SKM-1 treated with dmso at 0.1 percent for 144 hours (cell line): ENCODE measurements at regions not wholly inside any gene's neighbourhood (a gene's known extent, or its start where the extent isn't known, plus 50 kb on each side); places are given as distances from the start of the nearest gene placed in this dataset.

Experiments used
- DNase-seq: peaks from one replicate; lab custom pipeline; 2025; ENCODE audit not compliant: unreplicated experiment; lab: John Stamatoyannopoulos, UW

DNA sequence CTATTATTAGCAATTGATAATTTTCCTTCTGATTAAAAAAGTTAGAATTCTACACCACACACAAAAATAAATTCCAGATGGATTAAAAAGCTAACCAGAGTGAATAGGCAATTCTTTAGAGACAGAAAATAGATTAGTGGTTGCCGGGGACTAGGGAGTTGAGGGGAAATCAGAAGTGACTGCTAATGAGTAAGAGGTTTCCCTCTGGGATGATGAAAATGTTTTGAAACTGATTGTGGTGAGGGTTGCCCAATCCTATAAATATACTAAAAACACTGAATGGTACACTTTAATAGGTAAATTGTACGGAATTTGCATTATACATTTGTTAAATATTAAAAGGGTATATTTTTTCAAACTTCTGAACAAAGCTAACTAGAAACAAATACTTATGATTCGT, 214.9 kb downstream of the GPAM start:
- no peak for DNase-seq

- no peak for DNase-seq
These were observed 213.5 kb downstream of the GPAM start for GRCh38 chr10:111970111-111970510.

GRCh38 chr10:111972109-111972508, 211.5 kb downstream of the GPAM start:
- DNase-seq, result no peak

- no peak for DNase-seq
These were observed 210.3 kb downstream of the GPAM start for GRCh38 chr10:111973306-111973705.

- no peak for DNase-seq
These were observed 209.7 kb downstream of the GPAM start for GRCh38 chr10:111973826-111974225.

- DNase-seq, result no peak
These were observed 209.2 kb downstream of the GPAM start for GRCh38 chr10:111974325-111974724.

- DNase-seq, result no peak
These were observed 207.0 kb downstream of the GPAM start for GRCh38 chr10:111976557-111976956.

- no peak for DNase-seq
These were observed 199.5 kb downstream of the GPAM start for GRCh38 chr10:111984057-111984456.

- no peak for DNase-seq
These were observed 197.5 kb downstream of the GPAM start for GRCh38 chr10:111986079-111986478.

DNA sequence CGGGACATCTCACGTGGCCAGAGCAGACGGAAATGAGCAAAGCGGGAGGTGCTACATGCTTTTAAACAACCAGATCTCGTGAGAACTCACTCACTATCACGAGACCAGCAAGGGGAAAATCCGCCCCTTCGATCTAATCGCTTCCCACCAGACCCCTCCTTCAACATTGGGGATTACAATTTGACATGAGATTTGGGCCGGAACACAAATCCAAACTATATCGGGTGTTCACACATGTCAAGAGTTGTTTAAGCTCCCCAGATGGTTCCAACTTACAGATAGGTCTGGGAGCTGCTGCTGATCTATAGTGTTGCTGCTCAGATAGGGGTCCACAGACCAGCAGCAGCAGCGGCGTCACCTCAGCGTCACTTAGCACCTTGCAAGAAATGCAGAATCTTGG, 194.9 kb downstream of the GPAM start:
- no peak for DNase-seq

DNA sequence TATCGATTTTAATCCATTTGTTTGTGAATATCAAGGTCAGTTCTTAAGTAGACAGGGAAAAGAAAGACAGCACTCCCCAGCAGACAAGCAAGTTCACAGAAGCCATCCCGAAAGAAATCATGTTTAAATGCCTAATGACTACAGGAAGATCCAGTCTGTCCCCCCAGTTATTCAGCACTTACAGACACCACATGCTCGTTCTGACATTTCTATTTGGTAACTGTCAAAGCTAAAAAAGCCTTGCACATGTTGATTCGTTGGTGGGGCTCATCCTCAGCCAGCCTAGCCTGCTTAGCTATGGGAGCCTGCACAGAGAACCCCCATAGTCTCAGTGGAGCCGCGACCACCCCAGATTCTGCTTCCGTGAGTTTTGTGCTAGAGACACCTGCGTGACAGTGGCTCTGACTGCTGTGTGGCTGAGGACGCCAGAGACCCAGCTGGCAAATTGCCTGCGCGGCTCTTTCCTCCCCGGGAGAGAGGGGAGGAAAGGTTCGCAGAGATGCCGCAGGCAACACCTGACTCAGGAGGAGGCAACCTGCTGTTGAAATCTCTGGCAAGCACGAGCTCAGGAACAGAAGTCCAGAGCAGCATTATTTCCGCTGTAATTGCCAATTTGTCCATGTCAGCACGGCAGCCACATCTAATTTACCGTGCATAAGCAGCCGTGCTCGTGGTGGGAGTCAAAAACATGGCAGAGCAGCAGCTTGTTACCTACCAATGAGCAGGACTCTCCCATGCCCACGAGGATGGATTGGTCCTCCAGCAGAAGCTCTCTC, 194.2 kb downstream of the GPAM start:
- no peak for DNase-seq

DNA sequence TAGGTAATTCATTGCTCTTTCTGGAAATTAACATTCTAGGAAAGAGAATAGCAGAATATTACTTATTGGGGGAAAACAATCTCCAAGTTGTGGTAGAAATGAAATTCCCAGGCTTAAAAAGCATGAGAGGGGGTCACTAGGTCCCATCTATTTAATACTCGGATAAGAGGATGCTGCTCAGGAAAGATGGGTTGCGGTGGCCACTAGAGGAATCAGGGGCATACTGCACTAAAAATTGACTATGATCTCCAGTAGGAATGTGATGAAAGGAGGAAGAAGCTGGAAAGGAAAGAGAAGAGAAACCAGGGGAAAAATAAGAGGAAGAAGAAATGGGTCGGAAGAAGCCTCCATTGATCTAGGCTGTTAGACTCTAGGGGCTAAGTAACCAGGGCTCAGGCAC, 192.8 kb downstream of the GPAM start:
- DNase-seq, result no peak

DNA sequence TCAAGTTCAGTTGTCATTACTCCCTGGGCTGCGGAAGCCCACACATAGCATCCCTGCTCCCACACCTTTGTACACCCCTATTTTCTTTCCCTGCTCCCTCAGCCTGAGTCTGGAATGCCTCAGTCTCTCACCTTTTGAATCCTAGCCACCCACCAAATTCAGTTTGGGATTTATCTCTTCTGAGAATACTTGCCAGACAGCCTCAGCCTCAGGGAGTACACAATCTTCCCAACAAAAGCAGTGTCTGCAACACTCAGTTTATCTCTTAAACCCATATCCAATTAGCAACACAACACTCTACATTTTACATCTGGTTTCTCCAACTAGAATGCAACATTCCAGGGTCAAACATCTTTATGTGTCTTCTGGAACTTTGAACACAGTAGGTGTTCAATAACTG, 190.2 kb downstream of the GPAM start:
- no peak for DNase-seq

- no peak for DNase-seq
These were observed 189.6 kb downstream of the GPAM start for GRCh38 chr10:111993872-111994426.

GRCh38 chr10:111996103-111996502, 187.5 kb downstream of the GPAM start:
- DNase-seq, result no peak

DNA sequence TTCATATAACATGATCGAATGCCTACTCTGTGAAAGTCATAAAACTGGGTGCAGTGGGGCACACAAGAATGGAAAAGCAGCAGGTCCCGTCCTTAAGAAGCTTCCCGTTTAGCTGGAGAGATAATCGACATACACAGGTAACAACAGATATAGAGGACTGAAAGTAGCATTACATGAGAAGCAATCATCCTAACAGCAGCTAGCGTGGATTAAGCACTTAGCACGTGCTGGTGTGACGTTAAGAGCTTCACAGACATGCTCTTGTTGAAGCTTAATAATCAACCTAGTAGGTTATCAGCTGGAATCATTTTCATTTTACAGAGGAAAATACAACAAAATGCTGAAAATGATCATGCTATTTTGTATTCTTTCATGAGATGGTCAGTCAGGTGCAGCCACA, 184.8 kb downstream of the GPAM start:
- DNase-seq, result no peak

DNA sequence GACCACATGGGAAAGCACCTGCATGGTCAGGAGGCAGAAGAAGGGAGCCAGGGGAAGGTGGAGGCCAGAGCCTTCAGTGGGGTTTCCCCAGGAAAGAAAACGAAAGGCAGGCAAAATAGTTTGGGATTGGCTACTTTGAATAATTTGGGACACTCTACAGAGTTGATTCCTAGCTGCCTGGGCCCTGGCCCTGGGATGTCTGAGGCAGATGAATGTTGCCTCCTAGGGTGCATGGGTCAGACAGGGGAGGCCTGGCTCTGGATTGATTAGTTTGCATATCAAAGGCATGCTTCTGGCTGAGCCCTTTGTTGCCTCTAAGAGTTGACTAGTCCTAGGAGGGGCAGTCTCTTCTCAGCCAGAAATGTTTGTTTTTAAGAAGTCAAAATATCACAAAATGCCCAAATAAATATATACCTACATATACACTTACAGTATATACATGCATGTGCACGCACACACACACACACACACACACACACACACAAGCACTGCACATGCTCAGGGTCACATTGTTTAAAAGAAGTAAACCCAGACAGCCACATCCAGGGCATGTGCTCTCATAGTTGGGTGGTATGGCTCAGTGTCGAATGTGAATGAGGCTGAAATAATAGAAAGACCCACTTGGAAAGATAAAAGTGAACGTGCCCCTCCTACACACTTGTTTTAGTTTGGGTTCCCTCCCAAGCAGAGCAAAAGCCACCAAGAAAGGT, 184.2 kb downstream of the GPAM start:
- no peak for DNase-seq

DNA sequence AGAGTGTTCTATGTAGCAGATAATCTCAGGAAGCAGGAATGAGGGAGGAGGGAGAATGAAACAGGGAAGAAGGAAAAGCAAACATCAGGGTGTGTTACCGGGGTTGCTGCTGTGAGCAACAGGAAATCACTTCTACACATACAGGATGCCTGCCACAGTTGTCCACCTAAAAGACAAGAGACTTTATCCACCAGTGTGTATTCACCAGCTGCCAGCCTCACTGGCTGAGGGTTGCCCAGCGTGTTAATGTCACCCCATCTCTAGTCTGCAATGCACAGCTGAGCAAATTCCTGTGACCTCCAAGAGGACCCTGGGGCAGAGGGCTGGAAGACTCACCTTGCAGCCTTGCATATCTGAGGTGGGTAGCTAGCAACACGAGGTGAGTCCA, 183.7 kb downstream of the GPAM start:
- no peak for DNase-seq

- DNase-seq, result no peak
These were observed 183.1 kb downstream of the GPAM start for GRCh38 chr10:112000466-112000865.

DNA sequence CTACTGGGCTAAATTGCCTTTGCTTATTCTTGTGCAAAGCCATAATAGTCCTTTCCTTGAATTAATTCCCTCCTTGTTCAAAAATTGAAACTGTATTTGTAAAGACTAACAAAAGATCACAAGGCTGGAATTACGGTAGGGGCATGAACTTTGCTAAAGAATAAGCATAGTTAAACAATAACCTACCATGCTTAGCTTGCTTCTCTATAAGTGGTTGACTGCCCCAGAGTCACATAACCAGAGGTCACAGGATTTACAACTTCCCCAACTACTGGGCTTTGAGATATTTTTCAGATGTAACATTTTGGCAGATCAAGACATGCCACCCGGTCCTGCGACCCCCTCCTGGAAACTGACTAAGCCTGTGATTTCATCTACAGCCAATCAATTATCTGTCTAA, 181.4 kb downstream of the GPAM start:
- DNase-seq, result no peak

DNA sequence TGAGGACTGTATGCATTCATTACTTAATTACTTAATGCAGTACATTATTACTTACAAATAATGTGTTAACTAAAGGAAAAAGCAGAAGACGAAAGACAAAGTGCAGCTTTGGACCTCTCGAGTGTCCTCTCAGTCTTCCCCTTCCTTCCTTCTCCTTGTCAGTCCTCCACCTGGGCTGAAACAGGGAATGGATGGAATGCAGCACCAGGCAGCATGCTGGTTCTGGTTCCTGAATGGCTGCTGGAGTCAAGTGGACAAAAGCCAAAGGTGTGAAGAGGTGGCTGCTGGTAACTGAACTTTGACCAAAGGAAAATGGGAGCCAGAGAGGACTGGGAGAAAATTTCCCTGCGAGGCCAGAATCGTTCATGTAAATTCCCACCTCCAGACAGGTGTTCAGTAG, 179.5 kb downstream of the GPAM start:
- DNase-seq, result no peak

DNA sequence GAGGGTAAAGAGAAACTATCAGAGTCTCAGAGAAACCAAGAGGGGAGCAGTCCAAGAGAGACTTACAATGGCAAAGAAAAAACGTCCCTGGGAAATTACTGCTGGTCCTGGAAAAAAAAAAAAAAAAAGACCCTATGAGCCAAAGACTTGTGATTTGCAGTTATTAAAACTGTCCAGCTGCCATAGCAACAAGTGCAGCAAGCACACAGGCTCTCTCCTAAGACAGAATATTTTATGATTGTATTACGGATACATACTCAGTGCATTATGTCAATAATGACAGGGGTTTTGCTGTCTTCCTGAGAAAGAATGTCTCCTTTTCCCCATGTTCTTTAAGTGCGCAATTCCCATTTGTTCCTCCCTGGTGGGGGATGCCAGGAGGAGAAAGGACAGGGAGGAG, 178.5 kb downstream of the GPAM start:
- no peak for DNase-seq
